Stimulated activated CD8-positive, alpha-beta memory T cell treated with anti-CD3 and anti-CD28 coated beads, Interleukin-4, amount 100 ng/mL, for 48 hours (primary cell): ENCODE measurements at regions not wholly inside any gene's neighbourhood (a gene's known extent, or its start where the extent isn't known, plus 50 kb on each side); places are given as distances from the start of the nearest gene placed in this dataset.
"Not testable (repeated sequence)": the region's sequence is repeated elsewhere in the genome, so short reads cannot be mapped to it uniquely, and the experiment has no call there.

Experiments
- DNase-seq: peaks from one replicate; pipeline ENCODE4 v3.0.0-alpha.2; 2020

- DNase-seq, result no peak
These were observed 188.7 kb upstream of the SOX21 start for GRCh38 chr13:94901070-94901469.

- no peak for DNase-seq
These were observed 184.5 kb upstream of the SOX21 start for GRCh38 chr13:94896719-94897317.

- DNase-seq, result no peak
These were observed 183.9 kb upstream of the SOX21 start for GRCh38 chr13:94896238-94896637.

DNA sequence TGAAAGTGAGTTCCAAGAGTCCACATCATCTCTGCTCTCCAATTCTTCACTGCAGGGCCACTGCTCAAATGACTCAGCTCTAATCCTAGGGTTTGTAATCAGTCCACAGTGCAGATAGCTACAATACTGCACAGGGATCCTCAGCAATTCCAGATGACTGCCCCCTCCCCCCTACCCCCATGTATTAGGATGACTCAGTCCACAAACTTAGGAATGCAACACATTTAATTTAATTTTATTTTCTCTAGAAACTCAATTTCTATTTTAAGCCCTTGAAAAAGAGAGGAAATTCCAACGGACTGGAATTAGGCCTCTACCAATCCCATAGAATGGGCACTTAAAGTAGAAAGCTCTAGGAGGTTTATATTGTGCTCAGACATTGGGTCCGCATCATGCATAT, 173.8 kb upstream of the SOX21 start:
- no peak for DNase-seq

DNA sequence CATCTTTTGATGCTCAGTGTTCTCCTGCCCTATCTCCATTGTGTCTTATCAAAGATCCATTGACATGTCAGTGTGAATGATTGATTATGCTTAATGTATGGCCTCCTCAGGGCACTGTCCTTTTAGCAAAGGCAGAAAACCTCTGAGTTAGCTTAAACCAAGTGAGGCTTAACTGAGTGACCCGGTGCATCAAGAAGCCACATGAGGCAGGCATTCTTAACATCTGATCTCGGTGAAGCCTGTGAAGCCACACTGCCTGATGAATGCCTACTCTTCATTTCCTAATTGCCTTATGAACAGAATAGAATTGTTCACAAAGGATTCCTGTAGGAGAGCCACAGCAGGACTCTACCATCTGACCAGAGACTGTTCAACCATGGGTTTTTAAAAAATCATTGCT, 168.1 kb upstream of the SOX21 start:
- no peak for DNase-seq

DNA sequence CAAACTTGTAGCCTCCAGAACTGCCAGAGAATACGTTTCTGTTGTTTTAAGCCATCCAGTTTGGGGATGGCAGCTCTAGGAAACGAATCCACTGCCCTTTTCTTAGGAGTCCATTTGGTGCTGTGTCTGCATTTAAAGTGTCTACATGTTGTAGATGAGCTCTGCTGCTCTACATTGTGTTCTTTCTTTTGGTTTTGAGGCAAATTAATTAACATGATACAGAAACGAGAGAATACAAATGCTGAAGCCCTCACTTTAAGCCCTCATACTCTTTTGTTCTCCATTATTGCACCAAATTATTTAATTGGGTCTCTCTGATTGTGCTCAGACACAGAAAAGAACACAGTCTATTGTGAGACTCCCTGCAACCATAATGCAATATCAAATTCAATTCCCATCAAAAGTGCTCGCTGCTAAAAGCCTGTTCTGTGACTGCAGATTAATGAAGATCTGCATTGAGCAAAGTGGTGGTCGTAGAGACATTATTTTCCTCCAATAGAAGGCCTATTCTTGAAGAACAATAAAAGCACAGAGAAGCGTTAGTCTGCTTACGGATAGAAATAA, 166.3 kb upstream of the SOX21 start:
- no peak for DNase-seq

DNA sequence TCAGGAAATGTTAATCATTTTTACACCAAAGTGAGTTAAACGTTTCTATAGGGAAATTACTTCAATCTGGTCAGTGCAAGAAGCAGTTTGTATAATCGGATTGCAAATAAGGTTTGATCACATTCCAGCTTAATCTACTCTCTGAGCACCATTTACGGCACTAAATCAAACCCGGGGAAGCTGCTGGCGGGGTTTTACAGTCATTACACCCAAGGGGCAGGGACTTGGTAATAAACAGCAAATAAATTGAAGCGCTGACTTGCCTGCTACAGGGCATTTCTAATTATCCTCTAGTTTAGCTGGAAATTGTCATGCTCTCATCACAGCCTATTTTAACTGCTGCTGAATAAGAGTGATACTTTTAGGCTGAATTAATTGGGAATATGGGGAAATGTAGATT, 152.1 kb upstream of the SOX21 start:
- DNase-seq, result no peak

DNA sequence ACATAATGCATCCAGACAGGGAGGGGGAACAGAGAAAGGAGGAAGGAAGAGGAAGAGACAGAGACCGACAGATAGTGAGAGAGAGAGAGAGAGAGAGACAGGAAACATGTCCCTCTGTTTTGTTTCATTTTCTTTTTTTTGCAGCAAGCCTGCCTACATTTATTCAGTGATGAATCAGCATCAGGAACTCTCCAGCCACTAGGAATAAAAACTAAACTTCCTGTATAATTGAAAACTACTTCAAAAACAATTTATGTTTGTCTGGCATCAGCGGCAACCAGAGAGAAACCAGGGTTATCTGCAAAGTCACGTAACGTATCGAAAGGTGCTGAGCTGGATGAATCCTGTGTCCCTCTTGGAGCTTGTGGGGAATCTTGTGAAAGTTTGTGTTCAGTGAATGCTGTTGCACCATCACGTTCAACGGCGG, 148.6 kb upstream of the SOX21 start:
- no peak for DNase-seq

DNA sequence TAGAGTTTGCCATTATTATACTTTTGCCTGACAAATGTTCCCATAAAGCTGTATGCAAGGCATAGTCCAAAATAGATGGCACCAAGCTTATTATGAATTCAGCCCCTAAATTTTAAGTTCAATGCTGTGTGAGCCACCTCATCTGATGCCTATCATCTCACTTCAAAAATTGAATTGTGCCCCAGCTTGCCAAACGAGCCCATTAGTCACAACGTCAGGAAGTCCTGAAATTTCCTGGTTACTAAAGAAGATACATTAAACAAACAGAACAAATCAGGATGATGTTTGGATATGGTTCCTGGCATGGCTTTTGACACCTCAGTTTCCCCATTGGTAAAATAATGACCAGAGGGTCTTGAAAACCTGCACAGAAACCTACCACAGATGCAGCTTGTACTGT, 147.5 kb upstream of the SOX21 start:
- no peak for DNase-seq

- DNase-seq, result no peak
These were observed 146.9 kb upstream of the SOX21 start for GRCh38 chr13:94859278-94859691.

DNA sequence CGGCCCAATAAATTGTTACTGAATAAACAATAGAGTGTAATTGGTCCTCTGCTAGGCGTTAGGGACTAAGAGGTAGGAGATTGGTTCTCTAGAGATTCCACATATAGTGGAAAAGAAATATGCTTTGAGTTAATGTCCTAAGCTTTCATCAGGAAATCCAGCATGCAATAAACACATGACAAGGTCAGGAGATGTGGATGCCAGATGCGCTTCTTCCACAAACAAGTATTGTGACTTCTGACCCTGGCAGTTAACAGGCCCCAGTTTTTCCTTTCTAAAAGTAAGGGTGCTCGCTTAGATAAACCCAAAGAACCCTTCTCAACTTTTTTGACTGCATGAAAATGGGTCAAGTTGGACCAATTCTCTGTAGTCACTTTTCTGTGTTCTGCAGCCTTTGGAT, 146.5 kb upstream of the SOX21 start:
- DNase-seq, result no peak

- DNase-seq, result no peak
These were observed 142.3 kb upstream of the SOX21 start for GRCh38 chr13:94854688-94855087.

GRCh38 chr13:94851576-94851975, 139.2 kb upstream of the SOX21 start:
- no peak for DNase-seq

- no peak for DNase-seq
These were observed 136.9 kb upstream of the SOX21 start for GRCh38 chr13:94849254-94849653.

DNA sequence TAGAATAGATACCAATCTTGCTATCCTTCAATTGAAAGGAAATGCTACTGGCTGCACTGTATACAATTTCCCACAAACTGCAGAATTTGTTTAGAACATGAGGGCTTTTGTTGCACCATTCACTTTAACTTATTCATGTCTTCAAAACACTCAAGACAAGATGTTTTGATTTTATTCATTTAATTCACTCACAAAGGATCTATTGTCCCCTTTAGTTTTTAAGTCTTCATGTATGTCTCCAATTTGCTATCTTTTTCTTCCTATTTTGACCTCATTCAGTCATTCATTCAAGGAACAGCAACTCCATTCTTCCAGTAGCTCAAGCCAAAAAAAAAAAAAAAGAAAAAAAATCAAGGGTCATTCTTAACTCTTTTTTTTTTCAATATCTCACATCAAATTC, 130.6 kb upstream of the SOX21 start:
- no peak for DNase-seq

DNA sequence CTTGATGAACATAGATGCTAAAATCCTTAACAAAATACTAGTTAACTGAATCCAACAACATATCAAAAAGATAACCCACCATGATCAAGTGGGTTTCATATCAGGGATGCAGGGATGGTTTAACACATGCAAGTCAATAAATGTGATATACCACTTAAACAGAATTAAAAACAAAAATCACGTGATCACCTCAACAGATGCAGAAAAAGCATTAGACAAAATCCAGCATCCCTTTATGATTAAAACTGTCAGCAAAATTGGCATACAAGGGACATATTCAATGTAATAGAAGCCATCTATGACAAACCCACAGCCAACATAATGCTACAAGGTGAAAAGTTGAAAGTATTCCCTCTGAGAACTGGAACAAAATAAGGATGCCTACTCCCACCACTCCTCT, 124.7 kb upstream of the SOX21 start:
- DNase-seq, result not testable (repeated sequence)

DNA sequence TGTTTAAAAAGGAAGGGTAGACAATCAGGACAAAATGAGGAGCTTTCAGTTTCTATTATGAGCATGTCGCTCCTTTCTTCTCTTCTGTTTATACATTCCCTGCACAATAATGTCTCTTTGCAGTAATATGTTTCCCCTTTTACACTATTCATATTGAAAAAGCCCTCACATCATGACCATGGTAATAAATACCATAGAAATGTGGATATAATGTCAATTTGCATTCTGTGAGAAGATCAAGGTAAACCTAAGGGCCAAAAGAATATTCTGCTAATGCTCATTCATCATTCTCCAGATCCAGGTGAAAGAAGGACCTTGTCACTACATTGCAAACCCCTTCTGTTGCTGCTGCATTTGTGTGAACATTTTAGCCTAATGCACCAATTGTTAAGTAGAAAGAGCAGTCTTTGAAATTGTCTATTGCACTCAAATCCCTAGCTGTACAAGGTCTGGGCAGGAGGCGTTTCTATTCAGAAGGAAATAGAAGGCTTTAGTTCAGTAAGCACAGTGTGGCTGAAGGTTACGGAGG, 117.6 kb upstream of the SOX21 start:
- no peak for DNase-seq

DNA sequence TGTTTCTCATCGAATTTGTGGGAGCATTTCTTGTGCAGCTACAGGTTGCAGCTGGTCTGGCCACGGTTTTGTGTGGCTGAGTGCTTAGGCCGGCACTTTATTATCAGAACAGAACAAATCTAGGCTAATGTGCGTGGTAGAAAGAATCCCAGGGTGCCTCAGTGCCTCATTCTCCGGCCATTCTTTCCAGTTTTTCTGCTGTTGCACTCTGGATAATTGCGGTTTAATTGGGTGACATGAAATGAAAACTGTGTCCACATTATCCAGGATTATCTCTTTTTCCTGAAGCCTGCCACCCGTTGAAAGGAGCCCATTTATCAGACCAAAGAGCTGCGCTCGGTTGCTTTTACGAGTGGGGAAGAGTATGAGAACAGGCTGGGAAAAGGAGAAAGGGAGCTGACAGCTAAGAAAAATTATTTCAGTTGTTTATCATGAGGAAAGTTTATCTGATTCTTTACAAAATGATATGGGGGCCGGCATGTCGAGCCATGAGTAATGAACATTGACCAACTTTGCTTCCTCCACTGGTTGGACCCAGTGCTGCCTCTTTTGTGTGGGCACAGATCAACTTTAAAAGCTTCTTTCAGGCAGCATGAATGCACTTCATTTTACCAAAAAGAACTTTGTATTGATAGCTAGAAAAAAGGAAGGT, 117.0 kb upstream of the SOX21 start:
- no peak for DNase-seq

- no peak for DNase-seq
These were observed 115.2 kb upstream of the SOX21 start for GRCh38 chr13:94827566-94827965.

- no peak for DNase-seq
These were observed 113.2 kb upstream of the SOX21 start for GRCh38 chr13:94825507-94825906.

DNA sequence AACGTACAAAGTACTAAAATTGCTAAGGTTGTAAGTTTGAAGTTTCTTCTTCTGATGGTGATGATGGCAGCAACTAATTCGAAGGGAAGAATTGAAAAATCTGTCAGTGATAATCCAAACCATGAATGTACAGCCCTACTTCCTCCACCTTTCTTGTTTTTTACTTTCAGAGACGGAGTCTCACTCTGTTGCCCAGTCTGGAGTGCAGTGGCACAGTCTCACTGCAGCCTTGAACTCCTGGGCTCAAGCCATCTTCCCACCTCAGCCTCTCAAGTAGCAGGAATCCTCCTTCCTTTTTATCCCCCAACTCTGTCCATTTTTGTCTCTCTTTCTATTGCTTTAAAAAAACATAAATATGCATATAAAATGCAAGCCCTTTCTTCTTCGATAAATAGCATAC, 112.3 kb upstream of the SOX21 start:
- no peak for DNase-seq

DNA sequence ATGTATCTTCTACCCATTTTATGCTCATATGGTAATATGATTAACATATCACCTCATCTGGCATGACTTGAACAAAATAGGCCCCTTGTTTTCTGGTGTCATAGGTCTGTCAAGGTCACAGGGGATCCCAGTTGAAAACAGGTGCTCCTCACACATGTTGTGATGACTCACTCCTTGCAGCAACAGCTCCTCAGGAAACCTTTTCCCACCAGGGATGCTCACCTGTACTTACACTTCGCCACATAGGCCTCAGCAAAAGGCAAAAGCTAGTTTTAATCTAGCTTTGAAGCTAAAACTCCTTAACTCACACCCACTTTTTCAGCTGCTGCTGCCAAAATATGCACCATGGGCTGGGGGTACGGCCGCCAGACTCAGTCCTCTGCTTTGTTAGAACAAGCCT, 110.0 kb upstream of the SOX21 start:
- DNase-seq, result no peak

DNA sequence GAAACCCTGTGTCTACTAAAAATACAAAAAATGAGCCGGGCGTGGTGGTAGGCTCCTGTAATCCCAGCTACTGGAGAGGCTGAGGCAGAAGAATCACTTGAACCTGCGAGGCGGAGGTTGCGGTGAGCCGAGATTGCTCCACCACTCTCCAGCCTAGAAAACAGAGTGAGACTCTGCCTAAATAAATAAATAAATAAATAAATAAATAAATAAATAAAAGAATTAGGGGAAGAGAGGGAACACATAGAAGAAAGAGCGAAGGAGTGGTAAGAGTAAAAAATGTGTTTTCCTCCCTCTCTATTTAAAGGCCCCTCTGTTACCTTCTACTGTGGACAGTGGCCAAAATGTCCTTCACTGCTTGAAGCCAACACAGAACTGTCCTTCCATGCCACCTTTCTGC, 103.9 kb upstream of the SOX21 start:
- no peak for DNase-seq

- no peak for DNase-seq
These were observed 101.7 kb upstream of the SOX21 start for GRCh38 chr13:94813920-94814475.
